Fibroblast of upper back skin (primary cell): ENCODE measurements at regions not wholly inside any gene's neighbourhood (a gene's known extent, or its start where the extent isn't known, plus 50 kb on each side); places are given as distances from the start of the nearest gene placed in this dataset.
"Not testable (repeated sequence)": the region's sequence is repeated elsewhere in the genome, so short reads cannot be mapped to it uniquely, and the experiment has no call there.

Source experiments
- DNase-seq: peaks from one replicate; pipeline ENCODE4 v3.0.0-alpha.2; 2013

DNA sequence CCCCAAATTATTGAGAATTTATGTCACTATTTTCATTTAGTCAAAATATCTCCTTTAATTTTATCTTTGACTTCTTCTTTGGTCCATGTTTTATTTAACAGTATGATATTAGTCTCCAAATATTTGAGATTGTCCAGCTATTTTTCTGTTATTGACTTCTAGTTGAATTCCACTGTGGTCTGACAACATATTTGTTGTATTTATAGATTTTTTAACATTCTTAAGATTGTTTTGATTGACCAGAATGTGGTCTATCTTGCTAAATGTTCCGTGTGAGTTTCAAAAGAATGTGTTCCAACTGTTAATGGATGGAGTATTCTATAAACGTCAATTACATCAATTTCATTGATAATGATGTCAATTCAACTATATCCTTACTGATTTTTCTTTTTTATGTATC is 1452.1 kb downstream of the SUCLG1 start:
- peak; percentile 60 for DNase-seq

GRCh38 chr2:83003555-83003954 is 1455.5 kb downstream of the SUCLG1 start:
- DNase-seq = no peak

DNA sequence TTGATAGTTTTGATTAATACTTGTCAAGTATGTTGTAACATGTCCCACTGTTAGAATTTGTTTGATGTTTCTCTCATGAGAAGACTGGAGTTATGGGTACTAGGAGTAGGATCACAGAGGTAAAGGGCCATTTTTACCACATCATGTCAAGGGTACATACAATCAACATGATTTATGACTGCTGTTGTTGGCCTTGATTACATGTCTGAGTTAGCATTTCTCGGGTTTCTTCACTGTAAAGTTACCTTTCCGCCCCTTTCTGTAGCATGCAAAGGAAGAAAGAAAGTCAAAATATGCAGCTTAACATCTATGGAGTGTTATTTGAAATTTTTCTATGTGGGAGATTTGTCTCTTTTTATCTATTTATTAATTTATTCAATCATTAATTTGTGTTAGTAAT is 1456.4 kb downstream of the SUCLG1 start:
- no peak for DNase-seq

DNA sequence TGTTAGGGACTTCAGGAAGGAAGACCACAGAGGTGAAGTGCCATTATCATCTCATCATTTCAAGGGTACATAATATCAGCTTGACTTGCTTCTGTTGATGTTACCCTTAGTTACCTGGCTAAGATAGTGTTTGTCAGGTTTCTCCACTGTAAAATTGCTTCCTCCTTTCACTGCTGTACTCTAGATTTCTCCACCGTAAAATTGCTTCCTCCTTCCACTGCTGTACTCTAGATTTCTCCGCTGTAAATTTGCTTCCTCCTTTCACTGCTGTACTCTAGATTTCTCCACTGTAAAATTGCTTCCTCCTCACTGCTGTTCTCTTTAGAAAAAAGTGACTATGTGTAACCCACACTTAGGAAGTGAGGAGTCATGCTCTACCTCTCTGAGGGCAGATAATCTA is 1460.3 kb downstream of the SUCLG1 start:
- no peak for DNase-seq

- DNase-seq = no peak
Observed at GRCh38 chr2:82996217-82996616, 1462.9 kb downstream of the SUCLG1 start.

DNA sequence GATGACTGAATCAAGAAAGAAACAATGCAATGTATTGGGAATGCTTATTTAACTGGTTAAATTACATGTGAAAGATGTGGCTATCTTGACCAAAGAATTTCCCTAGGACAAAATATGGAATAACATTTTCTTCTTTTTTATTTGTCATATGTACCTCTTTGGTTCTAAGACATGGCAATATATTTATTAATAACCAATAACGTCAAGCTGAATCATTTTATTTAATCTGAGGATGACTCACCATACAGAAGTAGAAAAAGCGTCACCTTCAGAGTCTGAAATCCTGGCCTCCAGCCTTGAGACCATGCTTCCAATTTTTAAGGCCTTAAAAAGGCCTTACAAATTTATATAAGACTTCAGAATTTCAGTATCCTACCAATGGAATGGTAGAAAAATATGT is 1464.9 kb downstream of the SUCLG1 start:
- no peak for DNase-seq

GRCh38 chr2:82993609-82994008 is 1465.5 kb downstream of the SUCLG1 start:
- DNase-seq = peak; percentile 67

GRCh38 chr2:82992968-82993367 is 1466.1 kb downstream of the SUCLG1 start:
- DNase-seq = no peak

DNA sequence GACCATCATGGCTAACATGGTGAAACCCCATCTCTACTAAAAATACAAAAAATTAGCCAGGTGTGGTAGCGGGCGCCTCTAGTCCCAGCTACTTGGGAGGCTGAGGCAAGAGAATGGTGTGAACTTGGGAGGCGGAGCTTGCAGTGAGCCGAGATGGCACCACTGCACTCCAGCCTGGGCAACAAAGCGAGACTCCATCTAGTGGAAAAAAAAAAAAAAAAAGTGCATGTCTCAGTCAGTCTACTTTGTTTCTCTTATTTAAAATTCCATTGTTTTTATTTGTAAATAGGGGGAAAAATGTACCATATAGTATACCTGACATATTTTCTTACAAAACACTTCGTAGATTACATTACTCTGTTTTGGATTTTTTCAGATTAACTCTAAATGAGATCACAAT is 1471.4 kb downstream of the SUCLG1 start:
- not testable (repeated sequence) for DNase-seq

DNA sequence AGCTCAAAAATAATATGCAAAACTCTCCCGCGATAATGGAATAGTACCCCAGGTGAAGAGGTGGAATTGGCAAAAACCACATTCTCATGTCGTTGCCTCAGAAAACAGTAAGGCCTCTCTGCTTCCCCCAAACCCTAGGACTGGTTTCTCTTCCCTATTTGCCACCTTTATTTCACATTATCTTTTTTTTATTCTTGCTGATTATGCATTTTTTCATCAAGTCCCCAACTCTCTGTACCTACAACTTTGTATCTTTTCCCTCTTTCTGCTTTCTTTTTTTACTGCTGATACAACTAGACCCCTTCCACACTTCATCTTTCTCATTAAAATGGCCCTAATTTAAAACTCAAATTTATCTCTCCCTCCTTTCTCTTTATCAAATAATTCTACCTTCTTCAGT is 1472.2 kb downstream of the SUCLG1 start:
- no peak for DNase-seq

DNA sequence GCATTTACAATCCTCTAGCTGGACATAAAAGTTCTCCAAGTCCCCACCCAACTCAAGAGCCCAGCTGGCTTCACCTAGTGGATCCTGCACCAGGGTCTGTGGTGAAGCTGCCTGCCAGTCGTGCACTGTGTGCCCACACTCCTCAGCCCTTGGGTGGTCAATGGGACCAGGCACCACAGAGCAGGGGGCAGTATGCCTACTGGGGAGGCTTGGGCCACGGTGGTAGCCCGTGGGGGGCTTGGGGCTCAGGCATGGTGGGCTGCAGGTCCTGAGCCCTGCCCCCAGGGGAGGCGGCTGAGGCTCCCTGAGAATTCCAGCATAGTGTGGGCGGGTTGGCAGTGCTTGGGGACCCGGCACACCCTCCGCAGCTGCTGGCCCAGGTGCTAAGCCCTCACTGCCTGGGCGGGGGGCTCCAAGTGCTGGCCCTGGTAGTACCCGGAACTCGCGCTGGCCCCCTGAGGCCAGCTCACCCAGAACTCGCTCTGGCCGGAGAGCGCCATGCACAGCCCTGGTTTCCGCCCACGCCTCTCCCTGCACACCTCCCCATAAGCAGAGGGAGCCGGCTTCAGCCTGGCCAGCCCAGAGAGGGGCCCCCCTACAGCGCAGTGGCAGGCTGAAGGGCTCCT is 1473.4 kb downstream of the SUCLG1 start:
- no peak for DNase-seq

DNA sequence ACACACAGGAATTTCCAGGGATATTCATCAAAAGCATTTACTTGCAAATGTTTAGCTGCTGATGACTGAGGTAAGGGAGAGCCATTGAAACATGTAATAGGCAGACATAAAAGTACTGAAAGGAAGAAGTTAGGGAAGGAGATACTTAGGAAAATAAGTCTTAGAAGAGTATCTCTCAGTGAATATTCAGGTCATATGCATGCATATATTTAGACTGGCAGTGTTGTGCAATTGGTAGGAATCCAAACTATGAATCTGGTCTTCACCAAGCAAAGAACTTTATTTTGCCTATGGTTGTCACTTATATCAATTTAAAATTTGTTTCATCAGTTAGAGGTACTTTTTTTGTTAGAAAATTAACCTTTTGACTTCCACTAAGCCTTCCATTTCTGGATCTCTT is 1490.7 kb downstream of the SUCLG1 start:
- DNase-seq = peak; percentile 12

GRCh38 chr2:82964341-82964740 is 1494.7 kb downstream of the SUCLG1 start:
- DNase-seq = no peak

- DNase-seq = peak; percentile 50
Observed at GRCh38 chr2:82959727-82960126, 1499.4 kb downstream of the SUCLG1 start.

DNA sequence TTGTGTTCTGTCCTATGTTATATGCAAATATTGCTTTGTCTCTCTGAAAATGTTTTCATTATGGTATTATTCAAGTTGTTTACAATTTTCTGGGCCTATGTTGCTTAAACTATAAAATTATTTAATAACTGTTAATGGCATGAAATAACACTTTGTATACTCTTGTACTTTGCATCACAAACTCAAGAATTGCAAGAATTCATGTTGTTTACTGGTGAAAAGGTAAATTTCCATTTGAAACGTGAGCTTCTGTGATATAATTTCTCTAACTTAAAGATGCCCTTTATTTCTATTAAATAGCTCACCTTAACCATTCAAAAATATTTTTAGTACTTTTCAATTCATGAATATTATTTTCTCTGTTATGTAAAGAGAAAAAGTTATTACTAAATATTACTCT is 1504.2 kb downstream of the SUCLG1 start:
- DNase-seq = no peak

DNA sequence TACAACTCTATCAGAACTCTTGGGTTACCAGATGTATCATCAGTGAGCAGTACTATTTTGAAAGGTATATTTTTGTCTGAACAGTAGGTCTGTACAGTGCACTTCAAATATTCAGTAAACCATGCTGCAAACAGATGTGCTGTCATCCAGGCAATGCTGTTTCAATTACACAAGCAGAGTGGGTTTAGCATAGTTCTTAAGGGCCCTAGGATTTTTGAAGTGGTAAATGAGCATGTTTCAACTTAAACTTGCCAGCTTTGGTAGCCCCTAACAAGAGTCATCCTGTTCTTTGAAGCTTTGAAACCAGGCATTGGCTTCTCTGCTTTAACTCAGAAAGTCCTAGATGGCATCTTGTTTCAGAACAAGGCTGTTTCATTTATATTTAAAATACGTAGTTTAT is 1519.9 kb downstream of the SUCLG1 start:
- DNase-seq = peak; percentile 1

DNA sequence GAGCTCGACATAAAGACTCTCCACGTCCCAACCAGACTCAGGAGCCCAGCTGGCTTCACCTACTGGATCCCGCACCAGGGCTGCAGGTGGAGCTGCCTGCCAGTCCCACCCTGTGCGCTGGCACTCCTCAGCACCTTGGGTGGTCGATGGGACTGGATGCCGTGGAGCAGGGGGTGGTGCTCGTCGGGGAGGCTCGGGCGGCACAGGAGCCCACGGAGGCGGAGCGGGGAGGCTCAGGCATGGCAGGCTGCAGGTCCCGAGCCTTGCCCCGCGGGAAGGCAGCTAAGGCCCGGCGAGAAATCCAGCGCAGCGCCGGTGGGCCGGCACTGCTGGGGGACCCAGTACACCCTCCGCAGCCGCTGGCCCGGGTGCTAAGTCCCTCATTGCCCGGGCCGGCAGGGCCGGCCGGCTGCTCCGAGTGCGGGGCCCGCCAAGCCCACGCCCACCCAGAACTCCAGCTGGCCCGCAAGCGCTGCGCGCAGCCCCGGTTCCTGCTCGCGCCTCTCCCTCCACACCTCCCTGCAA is 1520.7 kb downstream of the SUCLG1 start:
- not testable (repeated sequence) for DNase-seq

GRCh38 chr2:82913566-82913965 is 1545.5 kb downstream of the SUCLG1 start:
- peak; percentile 13 for DNase-seq

- no peak for DNase-seq
Observed at GRCh38 chr2:82896117-82896516, 1563.0 kb downstream of the SUCLG1 start.

- no peak for DNase-seq
Observed at GRCh38 chr2:82893190-82893589, 1565.9 kb downstream of the SUCLG1 start.

GRCh38 chr2:82879803-82880202 is 1579.3 kb downstream of the SUCLG1 start:
- DNase-seq = no peak

DNA sequence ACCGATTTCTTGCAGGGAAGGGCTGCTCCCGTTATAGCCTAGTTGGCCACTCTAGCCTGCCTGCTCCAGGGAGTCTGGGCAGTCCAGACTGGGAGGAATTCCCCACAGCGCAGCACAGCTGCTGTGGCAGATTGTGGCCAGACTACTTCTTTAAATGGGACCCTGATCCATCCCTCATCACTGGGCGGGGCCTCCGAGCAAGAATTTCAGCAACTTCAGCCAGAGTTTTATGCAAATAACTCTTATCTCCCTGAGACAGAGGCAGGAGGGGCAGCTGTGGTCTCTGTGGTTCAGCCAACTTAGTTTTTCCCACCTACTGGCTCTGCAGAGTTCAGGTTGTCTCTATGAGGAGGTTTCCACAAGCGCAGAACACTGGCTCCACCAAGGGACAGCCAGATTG is 1583.2 kb downstream of the SUCLG1 start:
- no peak for DNase-seq

- DNase-seq = no peak
Observed at GRCh38 chr2:82857967-82858366, 1601.1 kb downstream of the SUCLG1 start.

DNA sequence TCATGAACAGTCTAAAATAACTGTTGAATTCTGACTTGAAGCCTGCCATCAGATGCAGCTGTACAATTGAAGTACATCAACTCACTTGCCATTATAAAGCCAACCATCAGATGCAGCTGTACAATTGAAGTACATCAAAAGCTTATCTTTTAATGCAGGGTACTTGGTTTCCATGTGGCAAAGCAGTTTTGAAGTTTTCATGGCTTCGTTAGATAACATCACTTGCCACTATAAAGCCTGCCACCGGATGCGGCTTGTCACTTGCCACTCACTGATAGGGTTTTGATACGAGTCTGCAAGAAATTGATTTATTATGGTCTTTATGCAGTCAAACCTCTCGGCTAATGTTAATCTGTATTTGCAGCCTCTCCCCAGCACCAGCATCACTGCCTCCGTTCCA is 1605.8 kb downstream of the SUCLG1 start:
- no peak for DNase-seq

DNA sequence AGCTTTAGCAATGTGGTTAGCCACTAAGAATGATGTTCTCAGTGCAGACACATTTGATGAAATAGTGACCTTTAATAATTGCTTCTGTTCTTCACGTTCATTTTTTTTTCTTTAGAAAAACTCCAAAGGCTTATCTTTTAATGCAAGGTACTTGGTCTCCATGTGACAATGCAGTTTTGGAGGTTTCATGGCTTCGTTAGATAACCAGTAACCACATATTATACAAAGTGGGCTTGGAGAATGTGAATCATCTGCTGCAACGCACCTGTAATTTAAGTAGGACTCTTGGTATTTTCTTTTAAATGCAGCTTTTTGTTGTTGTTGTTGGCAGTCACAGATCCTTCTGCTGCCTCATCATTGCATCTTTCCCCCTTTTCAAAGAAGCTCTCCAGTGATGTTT is 1606.3 kb downstream of the SUCLG1 start:
- DNase-seq = no peak
